GM12891 (cell line): ENCODE measurements at regions not wholly inside any gene's neighbourhood (a gene's known extent, or its start where the extent isn't known, plus 50 kb on each side); places are given as distances from the start of the nearest gene placed in this dataset.

ENCODE experiments used
- POLR2A ChIP-seq: IDR thresholded peaks from 2 replicates; pipeline ENCODE4 v1.6.1; 2011; ENCODE audit warnings: low read depth, low read length, control low read depth
- TAF1 ChIP-seq: IDR thresholded peaks from 2 replicates; pipeline ENCODE4 v1.6.1; 2011; ENCODE audit warnings: low read depth, low read length, control low read depth

GRCh38 chr16:63976345-63976744, 1145.5 kb downstream of the CDH11 start:
- TF ChIP-seq POLR2A (no peak), TAF1 (no peak)
